GM18507 (cell line): ENCODE measurements at regions not wholly inside any gene's neighbourhood (a gene's known extent, or its start where the extent isn't known, plus 50 kb on each side); places are given as distances from the start of the nearest gene placed in this dataset.
"Not testable (repeated sequence)": the region's sequence is repeated elsewhere in the genome, so short reads cannot be mapped to it uniquely, and the experiment has no call there.

Source experiments
- DNase-seq: peaks from one replicate; pipeline ENCODE4 v3.0.0; 2011; ENCODE audit warnings: low read depth; ENCODE audit not compliant: insufficient read length; ENCODE audit errors: extremely low spot score
- FAIRE-seq: peaks from 2 replicates; lab custom pipeline; 2011; peaks lifted over from hg19 to GRCh38; lab: Jason Lieb, UNC

DNA sequence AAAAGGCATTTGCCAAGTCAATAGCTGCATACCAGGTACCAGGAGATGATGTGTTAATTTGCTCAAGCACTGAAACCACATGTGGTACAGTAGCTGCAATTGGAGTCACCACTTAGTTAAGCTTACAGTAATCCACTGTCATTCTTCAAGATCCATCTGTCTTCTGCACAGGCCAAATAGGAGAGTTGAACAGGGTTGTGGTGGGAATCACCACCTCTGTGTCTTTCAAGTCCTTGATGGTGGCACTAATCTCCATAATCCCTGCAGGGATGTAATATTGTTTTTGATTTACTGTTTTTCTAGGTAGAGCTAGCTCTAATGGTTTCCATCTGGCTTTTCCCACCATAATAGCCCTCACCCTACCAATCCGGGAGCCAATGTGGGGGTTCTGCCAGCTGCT, 91.9 kb downstream of the FCRL5 start:
- FAIRE-seq (no peak), DNase-seq (no peak)

DNA sequence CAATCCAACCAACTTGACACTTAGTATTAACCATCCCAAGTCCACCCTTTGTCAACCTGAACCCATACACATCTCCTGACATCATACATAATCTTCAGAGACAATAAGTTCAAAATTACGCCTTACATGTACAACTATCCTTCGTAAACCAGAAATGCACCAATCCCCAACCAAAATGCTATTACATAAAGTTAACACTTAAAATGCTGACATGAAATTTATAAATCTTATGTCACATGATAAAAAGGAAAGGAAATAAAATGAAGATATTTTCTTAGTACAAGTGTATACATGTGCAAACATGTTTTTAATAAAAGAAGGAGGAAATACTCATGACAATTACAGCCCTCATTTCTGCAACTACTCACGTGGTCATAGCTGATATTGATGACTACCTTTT, 95.0 kb downstream of the FCRL5 start:
- no peak for FAIRE-seq

DNA sequence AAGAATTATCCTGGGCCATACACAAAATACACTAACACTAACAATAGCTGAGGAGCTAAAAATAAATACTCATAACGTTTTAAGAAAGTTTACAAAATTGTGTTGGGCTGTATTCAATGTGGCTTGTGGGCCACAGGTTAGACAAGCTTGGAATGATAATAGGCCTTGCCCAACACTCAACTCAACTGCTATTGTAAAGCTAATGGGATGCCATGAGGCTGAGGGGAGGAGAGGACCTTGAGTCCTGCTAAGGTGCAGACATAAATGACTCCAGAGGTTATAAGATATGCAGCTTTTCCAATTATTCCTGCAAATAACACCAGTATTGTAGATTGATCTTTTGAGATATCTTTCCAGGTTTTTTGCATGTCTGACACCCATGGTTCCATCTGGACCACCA, 97.0 kb downstream of the FCRL5 start:
- FAIRE-seq: no peak
- no peak for DNase-seq

More for the DNA sequence above, 95.0 kb downstream of the FCRL5 start:
- no peak for DNase-seq

DNA sequence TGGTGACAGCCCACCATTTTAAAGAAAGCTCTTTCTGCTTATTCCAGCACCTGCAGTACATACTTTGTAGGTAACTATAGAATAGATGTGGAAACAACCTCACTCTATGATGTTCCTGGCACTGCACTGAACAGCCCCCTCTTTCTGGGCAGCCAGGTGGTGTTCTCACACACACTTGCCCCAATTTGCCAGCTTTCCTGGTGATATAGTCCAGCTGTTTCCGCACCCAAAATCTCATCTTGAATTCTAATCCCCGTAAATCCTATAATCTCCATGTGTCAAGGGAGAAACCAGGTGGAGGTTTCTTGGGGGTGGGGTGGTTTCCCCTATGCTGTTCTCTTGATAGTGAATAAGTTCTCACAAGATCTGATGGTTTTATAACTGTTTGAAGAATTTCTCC, 102.2 kb downstream of the FCRL5 start:
- DNase-seq (no peak), FAIRE-seq (no peak)

DNA sequence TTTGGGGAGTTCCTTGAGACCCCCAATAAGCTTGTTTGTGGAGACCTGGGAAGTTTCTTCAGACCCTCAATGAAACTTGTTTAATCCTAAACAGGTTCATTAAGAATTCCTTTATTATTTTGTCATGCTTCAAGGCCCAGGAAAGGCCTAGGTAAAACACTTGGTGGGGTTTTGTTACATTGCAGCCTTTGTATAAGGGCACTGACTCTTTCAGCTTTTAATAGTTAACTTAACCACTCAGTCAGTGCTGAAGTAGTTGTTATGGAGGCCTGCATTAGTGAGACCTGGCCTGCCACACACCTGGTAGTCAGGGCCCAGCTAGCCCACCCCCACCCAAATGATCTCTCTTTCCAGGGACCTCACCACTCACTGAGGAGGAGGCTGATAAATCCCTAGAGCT, 103.7 kb downstream of the FCRL5 start:
- no peak for FAIRE-seq

DNA sequence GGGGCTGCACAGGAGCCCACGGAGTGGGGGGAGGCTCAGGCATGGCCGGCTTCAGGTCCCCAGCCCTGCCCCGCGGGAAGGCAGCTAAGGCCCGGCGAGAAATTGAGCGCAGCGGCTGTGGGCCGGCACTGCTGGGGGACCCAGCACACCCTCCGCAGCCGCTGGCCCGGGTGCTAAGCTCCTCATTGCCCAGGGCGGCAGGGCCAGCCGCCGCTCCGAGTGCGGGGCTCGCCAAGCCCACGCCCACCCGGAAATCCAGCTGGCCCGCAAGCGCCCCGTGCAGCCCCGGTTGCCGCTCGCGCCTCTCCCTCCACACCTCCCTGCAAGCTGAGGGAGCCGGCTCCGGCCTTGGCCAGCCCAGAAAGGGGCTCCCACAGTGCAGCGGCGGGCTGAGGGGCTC, 106.0 kb downstream of the FCRL5 start:
- not testable (repeated sequence) for DNase-seq, FAIRE-seq

More for the DNA sequence above, 103.7 kb downstream of the FCRL5 start:
- DNase-seq: no peak

DNA sequence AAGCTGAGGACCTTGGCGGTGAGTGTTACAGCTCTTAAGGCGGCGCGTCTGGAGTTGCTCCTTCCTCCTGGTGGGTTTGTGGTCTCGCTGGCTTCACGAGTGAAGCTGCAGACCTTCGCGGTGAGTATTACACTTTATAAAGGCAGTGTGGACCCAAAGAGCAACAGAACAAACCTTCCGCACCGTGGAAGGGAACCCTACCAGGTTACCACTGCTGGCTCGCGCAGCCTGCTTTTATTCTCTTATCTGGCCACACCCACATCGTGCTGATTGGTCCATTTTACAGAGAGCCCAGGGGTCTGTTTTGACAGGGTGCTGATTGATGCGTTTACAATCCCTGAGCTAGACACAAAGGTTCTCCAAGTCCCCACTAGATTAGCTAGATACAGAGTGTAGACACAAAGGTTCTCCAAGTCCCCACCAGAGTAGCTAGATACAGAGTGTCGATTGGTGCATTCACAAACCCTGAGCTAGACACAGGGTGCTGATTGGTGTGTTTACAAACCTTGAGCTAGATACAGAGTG, 106.6 kb downstream of the FCRL5 start:
- DNase-seq, FAIRE-seq: not testable (repeated sequence)

DNA sequence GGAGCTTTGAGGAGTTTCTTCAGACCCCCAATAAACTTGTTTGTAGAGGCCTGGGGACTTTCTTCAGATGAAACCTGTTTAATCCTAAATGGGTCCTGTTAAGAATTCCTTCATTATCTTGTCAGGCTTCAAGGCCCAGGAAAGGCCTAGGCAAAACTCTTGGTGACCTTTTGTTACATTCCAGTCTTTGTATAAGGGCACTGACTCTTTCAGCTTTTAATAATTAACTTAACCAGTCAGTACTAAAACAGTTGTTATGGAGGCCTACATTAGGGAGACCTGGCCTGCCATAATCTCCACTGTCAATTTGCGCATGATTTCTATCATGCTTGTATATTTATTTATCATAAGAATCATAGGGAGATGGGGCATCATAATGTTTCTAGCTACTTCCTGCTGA, 110.2 kb downstream of the FCRL5 start:
- DNase-seq (no peak), FAIRE-seq (no peak)

DNA sequence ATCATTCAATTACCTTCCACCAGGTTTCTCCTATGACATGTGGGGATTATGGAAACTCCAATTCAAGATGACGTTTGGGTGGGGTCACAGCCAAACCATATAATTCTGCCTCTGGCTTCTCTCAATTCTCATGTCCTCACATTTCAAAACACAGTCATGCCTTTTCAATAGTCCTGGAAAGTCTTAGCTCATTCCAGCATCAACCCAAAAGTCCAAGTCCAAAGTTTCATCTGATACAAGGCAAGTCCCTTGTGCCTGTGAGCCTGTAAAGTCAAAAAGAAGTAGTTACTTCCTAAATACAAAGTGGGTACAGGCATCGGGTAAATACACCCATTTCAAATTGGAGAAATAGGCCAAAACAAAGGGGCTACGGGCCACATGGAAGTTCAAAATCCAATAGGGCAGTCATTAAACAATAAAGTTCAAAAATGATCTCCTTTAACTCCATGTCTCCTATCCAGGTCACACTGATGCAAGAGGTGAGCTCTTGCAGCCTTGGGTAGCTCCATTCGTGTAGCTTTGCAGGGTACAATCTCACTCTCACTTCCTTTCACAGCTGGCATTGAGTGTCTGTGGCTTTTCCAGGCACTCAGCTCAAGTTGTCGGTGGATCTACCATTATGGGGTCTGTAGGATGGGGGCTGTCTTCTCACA, 112.9 kb downstream of the FCRL5 start:
- FAIRE-seq: no peak
- no peak for DNase-seq

DNA sequence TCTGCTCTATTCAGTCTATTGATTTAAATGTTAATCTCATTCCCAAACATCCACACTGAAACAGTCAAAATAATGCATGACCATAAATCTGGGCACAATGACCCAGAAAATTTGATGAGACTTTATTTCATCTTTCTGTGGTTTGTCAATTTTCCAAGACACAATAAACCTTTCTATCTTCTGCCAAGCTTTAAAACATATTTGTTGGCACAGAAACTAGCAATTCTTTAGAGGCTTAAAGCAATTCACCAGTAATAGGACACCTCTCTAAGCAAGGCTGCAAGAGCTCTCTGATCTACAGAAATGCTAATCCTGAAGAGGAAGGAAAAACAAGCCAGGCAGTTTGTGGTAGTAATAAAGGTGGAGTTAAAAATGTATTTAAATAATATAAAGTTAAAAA, 113.7 kb downstream of the FCRL5 start:
- DNase-seq: no peak
- no peak for FAIRE-seq

DNA sequence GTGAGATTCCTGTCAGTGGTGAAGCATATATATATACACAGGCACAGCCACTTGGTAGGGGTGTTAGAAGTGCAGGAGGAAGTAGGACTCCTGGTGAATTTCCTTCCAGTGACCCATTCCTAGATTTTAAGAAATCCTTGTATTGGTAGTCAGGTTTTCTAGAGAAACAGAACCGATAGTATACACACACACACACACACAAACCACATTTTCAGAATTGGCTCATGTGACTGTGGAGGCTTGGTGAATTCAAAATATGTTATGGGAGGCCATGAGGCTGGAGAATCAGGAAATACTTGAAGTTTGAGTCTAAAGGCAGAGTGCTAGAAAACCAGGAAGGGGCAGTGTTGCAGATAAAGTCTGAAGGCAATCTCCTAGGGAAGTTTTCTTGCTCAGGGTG, 114.2 kb downstream of the FCRL5 start:
- FAIRE-seq (no peak), DNase-seq (no peak)

DNA sequence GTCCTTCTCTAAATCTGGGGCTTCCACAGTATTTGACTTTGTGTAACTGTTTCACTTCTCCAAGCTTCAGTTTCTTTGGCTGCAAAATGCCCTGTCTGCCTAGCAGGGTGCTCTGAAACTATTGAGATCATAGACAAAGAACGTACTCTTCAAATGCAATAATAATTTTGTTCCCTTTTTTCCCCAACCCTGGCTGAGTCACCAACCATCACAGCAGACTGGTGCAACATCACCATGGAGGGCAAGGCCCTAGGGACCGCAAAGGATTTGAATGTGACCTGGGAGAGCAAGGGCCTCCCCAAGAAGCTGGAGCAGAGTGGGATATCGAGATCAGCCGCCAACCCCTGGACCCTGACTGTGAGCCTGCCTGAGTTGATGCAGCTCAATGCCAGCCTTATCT, 115.0 kb downstream of the FCRL5 start:
- no peak for FAIRE-seq

DNA sequence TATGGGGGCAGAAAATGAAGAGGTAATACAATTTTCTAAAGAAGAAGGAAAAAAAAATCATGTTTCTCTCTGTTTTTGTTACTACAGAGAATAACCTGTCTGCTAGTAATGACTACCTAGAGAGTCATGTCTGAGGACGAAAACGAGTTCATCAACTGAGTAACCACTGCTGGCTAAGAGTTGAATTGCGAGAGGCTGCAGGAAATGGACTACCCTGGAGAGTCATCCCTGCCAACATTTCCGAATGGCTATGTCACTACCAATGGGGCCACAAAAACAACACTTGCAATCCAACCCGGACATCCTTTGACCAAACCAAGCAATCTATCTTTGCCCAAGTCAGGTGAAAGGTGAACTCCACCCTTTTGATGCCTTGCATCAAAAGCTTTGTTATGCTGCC, 120.6 kb downstream of the FCRL5 start:
- DNase-seq: no peak
- no peak for FAIRE-seq

More for the DNA sequence above, 115.0 kb downstream of the FCRL5 start:
- DNase-seq: no peak

DNA sequence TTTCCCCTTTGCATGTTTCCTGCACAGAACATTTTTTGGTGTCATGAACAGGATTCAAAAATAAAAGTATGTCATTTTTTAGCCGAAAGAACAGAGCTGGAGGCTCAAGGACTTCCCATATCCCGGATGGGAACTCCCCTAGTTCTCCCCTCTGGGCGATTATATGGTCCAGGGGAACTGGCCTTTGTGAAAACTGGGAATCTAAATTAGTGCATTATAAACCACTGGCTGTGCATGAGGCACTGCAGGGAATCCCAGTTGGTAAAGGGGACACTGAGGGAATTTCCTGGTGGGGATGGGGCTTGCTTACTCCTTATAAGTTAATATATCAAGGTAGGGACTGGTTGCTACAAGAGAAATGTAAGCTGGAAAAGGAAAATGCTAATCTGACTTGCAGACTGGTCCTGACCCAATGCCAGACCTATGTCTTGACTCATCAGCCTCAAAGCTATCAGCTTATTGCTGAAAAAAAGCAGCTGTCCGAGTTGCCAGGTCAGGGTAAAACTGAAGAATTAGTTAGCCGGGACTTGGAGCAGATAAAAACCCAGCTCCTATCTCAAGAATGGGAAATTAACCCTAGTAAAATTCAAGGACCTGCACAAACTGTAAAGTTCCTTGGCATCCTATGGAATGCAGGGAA, 122.6 kb downstream of the FCRL5 start:
- FAIRE-seq (no peak), DNase-seq (no peak)

DNA sequence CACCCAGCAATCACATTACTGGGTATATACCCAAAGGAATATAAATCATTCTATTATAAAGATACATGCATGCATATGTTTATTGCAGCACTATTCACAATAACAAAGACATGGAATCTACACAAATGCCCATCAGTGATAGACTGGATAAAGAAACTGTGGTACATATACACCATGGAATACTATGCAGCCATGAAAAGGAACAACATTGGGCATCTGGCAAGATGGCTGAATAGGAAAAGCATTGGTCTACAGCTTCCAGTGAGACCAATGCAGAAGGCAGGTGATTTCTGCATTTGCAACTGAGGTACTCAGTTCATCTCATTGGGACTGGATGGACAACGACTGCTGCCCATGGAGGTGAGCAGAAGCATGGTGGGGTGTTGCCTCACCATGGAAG, 128.6 kb downstream of the FCRL5 start:
- not testable (repeated sequence) for DNase-seq, FAIRE-seq

DNA sequence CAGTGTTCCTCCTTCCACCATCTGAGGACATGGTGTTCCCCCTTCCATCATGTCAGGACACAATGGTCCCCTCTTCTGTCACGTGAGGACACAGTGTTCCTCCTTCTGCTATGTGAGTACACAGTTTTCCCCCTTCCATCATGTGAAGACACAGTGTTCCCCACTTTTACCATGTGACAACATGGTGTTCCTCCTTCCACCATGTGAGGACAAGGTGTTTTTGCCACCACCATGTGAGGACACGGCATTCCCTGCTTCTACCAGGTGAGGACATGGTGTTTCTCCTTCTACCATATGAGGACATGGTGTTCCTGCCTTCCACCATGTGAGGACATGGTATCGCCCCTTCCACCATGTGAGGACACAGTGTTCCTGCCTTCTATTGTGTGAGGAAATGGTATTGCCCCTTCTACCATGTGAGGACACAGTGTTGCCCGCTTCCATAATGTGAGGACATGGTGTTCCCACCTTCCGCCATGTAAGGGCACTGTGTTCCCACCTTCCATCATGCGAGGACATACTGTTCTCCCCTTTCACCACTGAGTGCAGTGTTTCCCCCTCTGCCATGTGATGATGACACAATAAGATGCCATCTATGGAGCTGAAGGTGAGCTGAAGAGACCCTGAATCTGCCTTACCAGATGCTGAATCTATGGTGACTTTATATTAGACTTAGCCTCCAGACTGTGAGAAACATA, 132.3 kb downstream of the FCRL5 start:
- no peak for DNase-seq
- no peak for FAIRE-seq

DNA sequence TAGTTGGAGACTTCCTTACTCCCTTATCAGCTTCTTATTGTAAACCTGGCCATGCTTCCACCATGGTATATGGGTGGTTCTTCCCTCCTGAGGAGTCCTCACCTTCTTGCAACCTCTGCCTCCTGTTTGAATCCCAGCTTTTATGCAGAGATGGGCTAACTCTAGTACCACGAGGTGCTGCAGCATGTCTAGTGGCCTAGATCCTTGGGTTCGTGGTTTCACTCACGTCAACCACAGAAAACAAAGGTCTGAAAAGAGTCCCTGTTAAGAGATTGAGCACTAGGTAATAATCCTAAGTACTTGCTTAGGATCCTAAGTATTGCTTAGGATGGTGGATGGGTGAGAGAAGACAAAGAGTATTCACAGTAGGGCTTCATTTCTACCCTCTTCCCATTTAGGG, 133.7 kb downstream of the FCRL5 start:
- no peak for DNase-seq
- FAIRE-seq: no peak

DNA sequence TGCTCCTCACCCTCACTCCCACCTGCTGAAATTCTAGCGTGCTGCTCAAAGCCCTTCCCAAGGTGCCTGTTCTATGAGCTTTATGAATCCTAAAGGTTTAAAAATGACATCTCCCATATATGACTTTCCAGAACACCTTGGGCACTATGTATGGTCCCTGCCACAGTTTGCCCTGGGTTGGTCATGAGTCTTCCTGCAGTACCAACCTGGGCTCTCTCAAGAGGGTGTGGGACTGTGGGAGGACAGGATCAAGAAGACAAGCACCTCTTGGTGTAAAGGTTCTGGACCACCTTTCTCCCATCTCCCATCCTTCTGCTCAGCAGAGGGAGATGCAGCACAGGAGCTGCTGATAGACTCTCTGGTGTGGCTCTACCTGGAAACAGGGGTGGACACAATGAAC, 134.1 kb downstream of the FCRL5 start:
- FAIRE-seq (no peak), DNase-seq (no peak)

DNA sequence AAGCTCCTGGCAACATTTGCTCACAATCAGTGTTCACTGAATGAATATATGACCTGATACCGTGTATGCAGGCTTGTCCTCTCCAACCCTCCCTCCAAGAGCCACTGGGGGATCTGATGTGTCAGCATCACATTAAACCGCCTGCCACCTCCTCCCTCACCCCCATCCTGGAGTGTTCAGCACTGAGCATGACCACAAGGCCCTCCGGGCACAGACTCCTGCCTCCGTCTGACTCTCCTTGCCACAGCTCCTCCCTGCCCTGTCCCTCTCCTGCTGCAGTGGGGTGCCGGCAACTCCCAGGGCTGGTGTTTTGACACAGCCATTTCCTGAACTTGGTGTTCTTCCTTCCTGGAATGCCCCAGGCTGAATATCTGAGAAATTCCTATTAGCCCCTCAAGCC, 136.7 kb downstream of the FCRL5 start:
- FAIRE-seq (no peak), DNase-seq (no peak)

DNA sequence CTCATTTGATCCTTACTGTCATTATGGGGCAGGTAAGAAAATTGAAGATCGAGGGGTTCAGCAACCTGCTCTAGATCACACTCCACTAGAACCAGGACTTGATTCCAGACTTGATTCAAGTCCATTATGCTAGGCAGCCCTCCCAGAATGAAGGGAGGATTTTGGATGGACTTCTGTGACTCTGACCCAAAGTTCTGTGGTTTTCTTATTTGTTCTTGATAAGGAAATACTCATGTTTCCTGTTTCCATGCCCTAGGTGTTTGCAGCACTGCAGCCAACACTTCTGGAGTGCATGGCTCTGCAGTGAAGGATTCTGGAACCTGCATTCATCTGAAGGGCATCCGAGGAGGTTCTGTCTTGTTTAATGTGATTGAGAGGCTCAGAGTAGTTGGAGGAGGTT, 140.0 kb downstream of the FCRL5 start:
- FAIRE-seq (no peak), DNase-seq (no peak)

DNA sequence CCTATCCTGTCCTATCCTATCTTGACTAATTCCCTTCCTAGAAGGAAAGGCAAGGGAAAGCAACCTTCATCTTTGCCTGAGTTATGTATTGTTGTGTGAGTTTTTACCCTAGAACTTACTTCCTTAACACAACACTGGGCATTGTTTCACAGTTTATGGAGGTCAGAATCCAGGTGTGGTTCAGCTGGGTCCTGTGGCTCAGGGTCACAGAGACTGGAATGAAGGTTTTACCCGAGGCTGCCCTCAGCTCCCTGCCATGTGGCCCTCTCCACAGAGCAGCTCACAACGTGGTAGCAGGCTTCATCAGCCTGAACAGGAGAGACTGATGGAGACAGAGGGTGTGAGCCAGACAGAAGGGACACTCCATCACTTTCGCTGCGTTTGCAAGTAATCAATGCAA, 140.5 kb downstream of the FCRL5 start:
- DNase-seq (no peak), FAIRE-seq (no peak)
